HG02588 (cell line): ENCODE measurements at regions not wholly inside any gene's neighbourhood (a gene's known extent, or its start where the extent isn't known, plus 50 kb on each side); places are given as distances from the start of the nearest gene placed in this dataset.

Source experiments
- ATAC-seq: cut with Tn5 transposase; IDR thresholded peaks from one replicate; pipeline ENCODE4 v1.9.1; 2021; ENCODE audit warnings: mild to moderate bottlenecking, moderate library complexity; ENCODE audit not compliant: unreplicated experiment

GRCh38 chr5:97835112-97835511 lies 652.1 kb upstream of the RIOK2 start:
- ATAC-seq: no peak

GRCh38 chr5:97836816-97837215 lies 653.8 kb upstream of the RIOK2 start:
- no peak for ATAC-seq

GRCh38 chr5:97838214-97838613 lies 655.2 kb upstream of the RIOK2 start:
- peak; percentile 91 for ATAC-seq

GRCh38 chr5:97839341-97840086 lies 656.5 kb upstream of the RIOK2 start:
- no peak for ATAC-seq

- ATAC-seq: no peak
Observed at GRCh38 chr5:97840643-97841042, 657.6 kb upstream of the RIOK2 start.

GRCh38 chr5:97842687-97843086 lies 659.6 kb upstream of the RIOK2 start:
- no peak for ATAC-seq

- ATAC-seq: no peak
Observed at GRCh38 chr5:97844797-97845196, 661.8 kb upstream of the RIOK2 start.

- ATAC-seq: no peak
Observed at GRCh38 chr5:97846643-97847042, 663.6 kb upstream of the RIOK2 start.

- ATAC-seq: no peak
Observed at GRCh38 chr5:97847920-97848631, 665.0 kb upstream of the RIOK2 start.

GRCh38 chr5:97851036-97851435 lies 668.0 kb upstream of the RIOK2 start:
- ATAC-seq: no peak

- no peak for ATAC-seq
Observed at GRCh38 chr5:97854871-97855762, 672.1 kb upstream of the RIOK2 start.

GRCh38 chr5:97874491-97874890 lies 691.4 kb upstream of the RIOK2 start:
- no peak for ATAC-seq

GRCh38 chr5:97876272-97876671 lies 693.2 kb upstream of the RIOK2 start:
- no peak for ATAC-seq

- no peak for ATAC-seq
Observed at GRCh38 chr5:97877588-97877987, 694.5 kb upstream of the RIOK2 start.

GRCh38 chr5:97888439-97888838 lies 705.4 kb upstream of the RIOK2 start:
- peak; percentile 97 for ATAC-seq

- no peak for ATAC-seq
Observed at GRCh38 chr5:97891971-97892370, 708.9 kb upstream of the RIOK2 start.

- ATAC-seq: no peak
Observed at GRCh38 chr5:97903742-97904141, 720.7 kb upstream of the RIOK2 start.

- ATAC-seq: no peak
Observed at GRCh38 chr5:97906135-97906534, 723.1 kb upstream of the RIOK2 start.

- no peak for ATAC-seq
Observed at GRCh38 chr5:97907646-97908400, 724.8 kb upstream of the RIOK2 start.

- no peak for ATAC-seq
Observed at GRCh38 chr5:97909541-97909940, 726.5 kb upstream of the RIOK2 start.

GRCh38 chr5:97914483-97914882 lies 731.4 kb upstream of the RIOK2 start:
- no peak for ATAC-seq
